Stimulated activated CD8-positive, alpha-beta memory T cell treated with anti-CD3 and anti-CD28 coated beads, Interleukin-12 subunit alpha, Interleukin-12 subunit beta, amount 100 ng/mL, for 24 hours (primary cell): ENCODE measurements at regions not wholly inside any gene's neighbourhood (a gene's known extent, or its start where the extent isn't known, plus 50 kb on each side); places are given as distances from the start of the nearest gene placed in this dataset.
"Not testable (repeated sequence)": the region's sequence is repeated elsewhere in the genome, so short reads cannot be mapped to it uniquely, and the experiment has no call there.

ENCODE experiments used
- DNase-seq: peaks from one replicate; pipeline ENCODE4 v3.0.0-alpha.2; 2020; ENCODE audit errors: extremely low read depth

DNA sequence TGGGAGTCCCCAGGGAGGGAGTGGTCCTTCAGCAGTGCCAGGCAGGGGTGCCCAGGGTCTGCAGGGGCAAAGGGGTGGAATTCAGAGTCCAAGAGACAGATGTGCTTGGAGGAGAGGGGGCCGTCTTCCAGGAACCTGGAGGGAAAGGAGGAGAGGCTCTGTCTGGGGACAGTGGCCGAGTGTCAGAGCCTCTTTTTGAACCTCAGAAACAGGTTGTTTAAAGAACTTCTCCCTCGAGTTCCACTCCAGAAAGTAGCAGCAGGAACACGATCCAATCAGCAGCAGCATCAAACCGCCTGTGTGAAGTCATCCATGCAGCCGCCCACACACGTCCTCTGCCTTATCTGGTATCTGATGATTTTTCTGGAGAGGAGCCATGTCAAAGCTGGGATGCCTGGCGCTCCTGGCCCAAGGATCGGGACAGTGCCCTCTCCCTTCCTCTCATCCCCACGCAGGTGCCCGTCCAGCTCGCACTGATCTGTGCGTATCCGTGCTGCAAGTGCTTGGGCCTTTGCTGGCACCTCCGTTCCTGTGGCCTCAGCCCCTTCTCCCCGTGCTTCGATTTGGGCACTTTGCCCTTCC is 205.1 kb downstream of the NDUFA10 start:
- no peak for DNase-seq

- DNase-seq, result no peak
These were observed 205.8 kb downstream of the NDUFA10 start for GRCh38 chr2:239819091-239819973.

DNA sequence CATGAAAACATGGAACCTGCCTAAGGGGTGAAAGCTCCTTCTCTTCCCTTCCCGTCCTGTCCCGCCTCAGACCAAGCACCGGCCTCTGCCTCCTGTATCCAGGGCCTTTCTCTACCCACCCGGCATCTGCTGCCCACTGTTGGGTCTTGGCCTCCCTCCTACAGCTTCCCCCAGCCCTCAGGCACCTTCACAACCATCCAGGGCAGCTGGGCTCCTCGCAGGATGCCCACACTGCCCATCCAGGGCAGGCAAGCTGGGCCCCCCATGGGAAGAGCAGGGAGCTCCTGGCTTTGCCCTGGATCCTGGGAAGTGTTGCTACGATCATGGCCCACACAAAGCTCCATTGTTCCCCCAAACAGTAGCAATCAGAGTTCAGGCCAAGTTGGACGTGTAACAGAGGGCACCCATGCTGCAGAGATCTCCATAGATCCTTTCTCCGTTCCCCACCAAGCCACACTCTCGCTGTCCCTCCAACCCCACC is 206.6 kb downstream of the NDUFA10 start:
- DNase-seq, result no peak

DNA sequence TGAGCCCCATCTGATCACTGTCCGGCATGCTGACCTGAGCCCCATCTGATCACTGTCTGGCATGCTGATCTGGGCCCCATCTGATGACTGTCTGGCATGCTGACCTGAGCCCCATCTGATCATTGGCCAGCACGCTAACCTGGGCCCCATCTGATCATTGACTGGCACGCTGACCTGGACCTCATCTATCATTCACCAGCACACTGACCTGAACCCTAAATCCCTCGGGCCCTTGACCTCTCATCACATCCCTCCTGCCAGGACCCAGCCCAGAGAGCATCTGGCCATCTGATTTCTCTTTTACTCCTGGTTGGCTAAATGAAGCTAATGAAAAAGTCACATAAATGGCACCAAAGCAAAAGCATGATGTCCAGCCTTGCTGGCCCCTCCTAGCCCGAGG is 207.1 kb downstream of the NDUFA10 start:
- DNase-seq, result no peak

- not testable (repeated sequence) for DNase-seq
These were observed 207.6 kb downstream of the NDUFA10 start for GRCh38 chr2:239817468-239818031.

GRCh38 chr2:239816576-239817467 is 208.3 kb downstream of the NDUFA10 start:
- no peak for DNase-seq

DNA sequence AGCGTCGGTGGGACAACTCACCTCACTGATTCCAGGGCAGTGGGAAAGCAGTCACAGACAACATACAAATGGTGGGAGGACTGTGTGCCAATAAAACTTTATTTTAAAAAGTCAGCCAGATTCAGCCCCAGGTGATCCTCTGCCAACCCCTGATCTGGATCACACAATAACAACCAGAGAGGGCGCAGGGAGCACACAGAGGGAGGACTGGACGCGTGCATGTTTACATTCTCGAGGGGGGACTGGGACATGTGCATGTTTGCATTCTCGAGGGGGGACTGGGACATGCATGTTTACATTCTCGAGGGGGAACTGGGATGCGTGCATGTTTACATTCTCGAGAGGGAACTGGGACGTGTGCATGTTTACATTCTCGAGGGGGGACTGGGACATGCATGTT is 209.5 kb downstream of the NDUFA10 start:
- no peak for DNase-seq

DNA sequence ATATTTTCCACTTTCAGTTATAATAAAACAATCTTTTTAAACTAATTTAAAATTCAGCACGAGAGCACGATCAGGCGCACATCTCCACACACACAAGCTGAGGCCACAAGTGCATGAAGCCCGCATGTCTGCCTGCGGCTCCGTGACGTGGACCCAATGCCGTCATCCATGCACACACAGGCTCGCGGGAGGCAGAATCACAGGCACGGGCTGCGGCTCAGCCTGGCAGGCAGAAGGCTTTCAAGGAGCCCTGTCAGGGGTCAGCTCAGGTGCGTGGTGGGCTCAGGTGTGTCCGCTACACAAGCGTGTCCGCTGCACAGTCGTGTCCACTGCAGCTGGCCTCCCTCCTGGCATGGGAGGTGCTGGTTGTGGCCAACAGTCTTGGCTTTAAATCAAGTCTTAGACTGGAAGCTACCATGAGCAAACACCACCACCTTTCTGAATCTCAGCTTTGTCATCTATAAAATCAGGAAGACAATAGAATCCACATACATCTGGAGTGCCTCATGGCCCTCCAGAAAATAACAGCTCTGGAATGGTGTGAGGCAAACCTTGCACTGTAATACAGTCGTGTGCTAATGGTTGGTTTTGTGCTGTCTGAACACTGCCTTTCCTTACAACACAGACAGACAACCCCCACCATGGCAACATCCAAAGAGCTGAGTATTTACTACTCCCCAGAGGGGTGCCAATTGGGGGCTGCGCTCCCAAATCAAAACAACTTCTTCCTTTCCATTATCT is 210.1 kb downstream of the NDUFA10 start:
- DNase-seq, result no peak

DNA sequence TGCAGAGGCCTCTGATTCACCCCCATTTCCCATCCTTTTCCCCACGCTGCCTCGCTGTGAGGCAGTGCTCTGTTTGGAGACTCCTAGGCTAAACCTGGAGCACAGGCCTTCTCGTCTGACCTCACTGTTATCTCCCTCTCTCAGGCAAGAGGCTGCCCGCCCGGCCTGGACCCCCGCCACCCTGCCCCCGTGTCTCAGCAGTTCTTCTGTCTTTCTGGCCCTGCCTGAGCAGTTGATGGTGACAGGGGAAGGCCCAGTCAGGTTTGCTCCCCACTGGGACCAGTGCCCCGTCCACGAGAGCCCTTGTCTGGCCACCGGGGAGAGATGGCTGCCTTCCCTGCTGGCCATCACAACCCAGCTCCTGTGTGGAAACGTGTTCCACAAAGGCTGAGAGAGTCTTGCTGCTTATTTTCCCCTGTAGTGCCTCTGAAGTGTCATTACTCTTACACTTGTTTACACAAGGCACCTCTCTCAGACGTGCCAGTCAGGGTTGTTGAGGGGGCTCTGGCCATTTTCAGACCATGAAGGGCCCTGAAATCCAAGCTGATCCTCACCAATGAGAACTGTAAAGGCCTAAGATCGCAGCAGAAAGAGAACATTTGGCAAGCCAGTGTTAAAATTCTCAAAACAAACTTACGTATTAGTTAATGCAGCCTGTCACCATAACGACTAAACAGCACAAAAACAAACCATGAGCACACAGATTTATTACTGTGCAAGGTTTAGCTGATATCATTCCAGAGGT is 210.9 kb downstream of the NDUFA10 start:
- no peak for DNase-seq

GRCh38 chr2:239813261-239814115 is 211.7 kb downstream of the NDUFA10 start:
- no peak for DNase-seq

GRCh38 chr2:239811806-239812560 is 213.2 kb downstream of the NDUFA10 start:
- no peak for DNase-seq

DNA sequence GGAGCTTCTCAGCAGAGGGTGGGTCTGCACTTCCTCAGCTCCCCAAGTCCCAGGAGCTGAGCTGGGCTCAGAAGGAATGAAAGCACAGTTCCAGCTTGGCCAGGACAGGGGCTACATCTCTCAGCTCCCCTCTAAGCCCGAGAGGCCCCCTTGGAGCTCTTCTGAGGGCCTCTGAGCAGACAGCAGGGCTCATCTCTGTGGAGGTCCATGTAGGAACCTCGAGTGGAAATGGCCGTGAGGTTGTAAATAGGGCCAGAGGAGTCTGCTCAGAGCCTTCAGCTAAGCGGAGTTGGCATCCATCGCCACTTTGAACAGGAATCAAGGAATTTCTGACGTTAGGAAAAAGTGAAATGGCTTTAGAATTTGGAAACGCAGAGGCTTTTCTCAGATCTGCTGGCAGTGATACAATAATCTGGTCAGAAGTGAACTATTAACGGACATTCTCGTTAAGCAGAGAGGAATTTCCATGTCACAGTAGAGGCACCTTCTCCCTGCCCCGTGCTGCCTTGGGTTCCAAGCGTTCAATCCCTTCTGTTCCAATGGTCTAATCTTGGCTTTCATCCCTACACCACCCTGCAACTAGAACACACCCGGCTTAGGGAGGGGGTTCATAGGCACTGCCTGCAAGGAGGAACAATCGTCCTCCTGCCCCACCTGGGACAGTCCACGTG is 213.9 kb downstream of the NDUFA10 start:
- DNase-seq, result no peak

- no peak for DNase-seq
These were observed 215.8 kb downstream of the NDUFA10 start for GRCh38 chr2:239809391-239809790.

- no peak for DNase-seq
These were observed 217.6 kb downstream of the NDUFA10 start for GRCh38 chr2:239807568-239807967.

GRCh38 chr2:239806758-239807434 is 218.2 kb downstream of the NDUFA10 start:
- DNase-seq, result no peak

DNA sequence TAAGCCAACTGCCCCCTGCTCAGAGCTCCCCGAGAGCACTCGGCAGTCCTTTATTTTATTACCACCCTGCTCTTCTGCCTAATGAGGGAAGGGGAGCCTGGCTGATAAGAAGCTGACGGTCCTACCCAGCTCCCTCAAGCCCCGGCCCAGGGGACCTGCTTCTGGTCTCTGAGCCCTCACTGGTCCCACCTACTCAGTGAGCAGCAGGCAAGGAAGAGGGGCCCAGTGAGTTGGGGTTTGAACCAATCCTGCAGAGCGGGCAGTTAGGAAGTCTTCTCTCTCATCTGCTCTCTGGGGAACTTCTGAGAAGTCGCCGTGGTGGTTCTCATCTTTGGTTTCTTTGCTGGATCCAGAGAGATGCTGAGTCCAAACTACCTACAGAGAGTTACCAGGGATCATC is 218.9 kb downstream of the NDUFA10 start:
- DNase-seq, result no peak

- no peak for DNase-seq
These were observed 219.7 kb downstream of the NDUFA10 start for GRCh38 chr2:239805414-239805813.

GRCh38 chr2:239805043-239805329 is 220.2 kb downstream of the NDUFA10 start:
- DNase-seq, result no peak
